Activated CD8-positive, alpha-beta memory T cell treated with anti-CD3 and anti-CD28 coated beads, Interleukin-2, amount 50 U/mL, for 1 hour (primary cell): ENCODE measurements at regions not wholly inside any gene's neighbourhood (a gene's known extent, or its start where the extent isn't known, plus 50 kb on each side); places are given as distances from the start of the nearest gene placed in this dataset.

Source experiments
- DNase-seq: peaks from one replicate; pipeline ENCODE4 v3.0.0-alpha.2; 2020; ENCODE audit errors: extremely low read depth

DNA sequence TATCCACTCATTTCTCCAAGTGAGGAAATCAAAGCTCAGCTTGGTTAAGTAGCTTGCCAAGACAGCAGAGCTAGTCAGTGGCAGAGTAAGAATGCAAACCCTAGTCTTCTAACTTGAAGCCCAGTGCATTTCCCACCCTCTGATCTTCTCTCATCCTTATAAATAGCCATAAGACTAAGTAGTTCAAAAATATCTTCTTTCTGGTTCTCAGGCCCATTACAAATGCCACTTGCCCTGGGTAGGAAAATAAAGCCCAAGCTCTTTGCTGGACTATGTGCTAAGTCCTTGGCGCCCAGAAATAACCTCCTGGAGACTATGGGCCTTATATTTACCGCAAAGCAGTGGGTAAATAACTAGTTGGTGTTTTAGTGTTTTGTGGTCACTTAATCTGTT, 505.8 kb downstream of the PLPP3 start:
- DNase-seq, result no peak

GRCh38 chr1:56073206-56073605, 506.2 kb downstream of the PLPP3 start:
- no peak for DNase-seq

- no peak for DNase-seq
Observed at GRCh38 chr1:56072310-56072709, 507.1 kb downstream of the PLPP3 start.

DNA sequence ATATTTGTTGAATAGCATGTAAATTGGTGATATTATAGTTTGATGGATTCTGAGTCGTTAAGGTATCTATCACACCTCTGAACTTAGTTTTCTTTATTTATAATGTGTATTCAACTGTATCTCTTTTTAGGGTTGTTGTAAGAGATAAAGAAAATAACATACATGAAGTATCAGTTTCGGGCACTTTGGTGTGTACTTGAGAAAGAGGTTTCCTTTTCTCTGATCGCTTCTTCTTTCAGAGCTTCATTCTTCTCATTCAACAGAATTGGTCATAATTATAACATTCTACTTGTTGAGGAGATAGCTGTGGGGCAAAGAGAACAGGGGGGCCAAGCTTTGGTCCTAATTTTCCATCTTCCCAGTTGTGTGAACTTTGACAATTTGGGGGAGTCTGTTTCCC, 508.0 kb downstream of the PLPP3 start:
- no peak for DNase-seq

GRCh38 chr1:56070601-56071000, 508.8 kb downstream of the PLPP3 start:
- DNase-seq, result no peak

DNA sequence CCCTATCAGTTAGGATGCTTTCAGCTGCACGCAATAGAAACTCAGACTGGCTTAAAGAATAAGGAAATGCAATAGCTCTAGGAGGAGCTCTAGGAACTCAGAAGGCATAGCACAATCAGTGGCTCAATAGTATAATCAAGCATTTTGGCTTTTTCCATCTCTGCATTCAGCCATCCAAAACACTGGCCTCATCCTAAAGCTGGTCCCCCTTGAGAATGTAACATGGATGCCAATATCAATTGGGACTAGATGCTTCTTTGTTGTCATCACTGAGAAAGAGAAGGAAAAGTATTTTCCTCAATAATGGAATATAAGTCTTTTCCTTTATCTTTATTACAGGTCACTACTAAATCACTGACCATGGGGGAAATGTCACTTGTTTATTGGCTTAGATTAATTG, 509.5 kb downstream of the PLPP3 start:
- DNase-seq, result no peak

GRCh38 chr1:56068908-56069307, 510.5 kb downstream of the PLPP3 start:
- DNase-seq, result no peak

DNA sequence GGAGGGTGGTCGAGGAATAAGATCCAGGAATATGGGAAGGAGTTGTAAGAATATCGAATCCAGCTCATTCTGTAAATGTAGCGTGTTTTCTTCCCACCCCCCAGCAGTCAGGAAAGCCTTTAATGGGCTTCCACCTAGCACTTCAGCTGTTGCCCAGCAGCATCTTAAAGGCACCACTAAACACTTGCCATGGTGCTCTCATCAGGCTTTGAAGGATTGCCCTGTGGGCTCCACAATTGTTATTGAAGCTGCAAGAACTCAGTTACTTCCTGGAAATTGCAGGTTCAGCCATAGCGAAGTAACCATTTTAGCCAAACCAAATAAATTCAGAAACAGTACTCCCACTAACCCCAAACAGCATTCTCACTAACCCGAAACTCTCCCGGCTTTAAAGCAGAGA, 511.2 kb downstream of the PLPP3 start:
- DNase-seq, result no peak

- DNase-seq, result no peak
Observed at GRCh38 chr1:56065729-56066128, 513.6 kb downstream of the PLPP3 start.

- no peak for DNase-seq
Observed at GRCh38 chr1:56064705-56065104, 514.7 kb downstream of the PLPP3 start.

DNA sequence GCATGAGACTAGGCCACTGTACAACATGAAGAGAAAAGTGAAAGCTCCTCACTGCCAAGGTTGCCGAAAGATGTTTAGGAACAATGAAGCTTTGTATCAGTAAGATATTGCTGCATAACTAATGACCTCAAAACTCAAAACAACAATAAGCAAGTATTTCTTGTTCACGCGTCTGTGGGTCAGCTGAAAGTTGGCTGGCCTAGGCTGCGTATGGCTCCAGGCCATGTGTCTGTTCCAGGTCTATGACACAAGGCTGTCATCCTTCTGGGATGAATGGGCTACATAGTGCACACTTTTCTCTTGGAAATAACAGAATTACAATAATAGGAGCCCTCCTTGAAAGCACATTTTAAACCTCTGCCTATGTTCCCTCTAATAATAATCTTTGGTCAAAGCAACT, 515.9 kb downstream of the PLPP3 start:
- DNase-seq, result no peak

DNA sequence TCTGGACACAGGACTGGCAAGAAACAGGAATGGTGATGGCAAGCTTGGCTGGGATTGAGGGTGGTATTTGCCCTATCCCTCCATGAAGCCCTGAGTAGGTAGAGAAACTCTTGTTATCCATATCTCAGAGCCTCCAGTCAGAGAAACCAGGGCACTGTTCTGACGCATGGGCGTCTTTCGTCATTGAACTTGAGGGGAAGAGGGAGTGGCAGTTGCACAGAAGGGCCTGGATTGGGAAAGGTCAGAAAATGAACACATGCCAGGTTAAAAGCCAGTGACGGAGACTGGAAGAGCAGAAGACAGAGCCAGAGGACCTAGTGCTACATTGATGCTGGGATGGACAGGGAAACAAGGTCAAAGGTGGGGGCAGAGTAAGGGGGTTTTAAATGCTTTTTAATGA, 516.7 kb downstream of the PLPP3 start:
- no peak for DNase-seq

GRCh38 chr1:56061824-56062223, 517.5 kb downstream of the PLPP3 start:
- DNase-seq, result no peak

DNA sequence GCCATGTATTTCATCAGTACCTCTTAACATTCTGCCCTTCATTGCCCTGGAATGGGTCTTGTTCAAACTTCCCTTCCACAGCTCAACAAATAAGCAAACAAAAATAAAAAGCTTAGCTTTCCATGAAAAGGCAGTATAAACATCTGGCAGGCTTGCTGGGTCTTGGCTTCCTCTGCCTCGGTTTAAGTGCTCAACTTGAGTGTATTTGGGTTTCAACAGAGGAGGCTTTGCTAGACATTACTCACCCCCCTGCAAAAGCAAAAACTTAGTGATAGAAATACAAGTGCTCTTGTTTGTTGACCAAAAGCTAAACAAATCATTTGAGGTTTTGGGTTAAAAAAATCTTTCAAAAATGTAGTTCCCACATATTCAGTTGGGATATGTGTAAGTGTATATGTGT, 518.5 kb downstream of the PLPP3 start:
- DNase-seq, result no peak

- DNase-seq, result no peak
Observed at GRCh38 chr1:56057466-56058405, 521.6 kb downstream of the PLPP3 start.

- no peak for DNase-seq
Observed at GRCh38 chr1:56056438-56057287, 522.7 kb downstream of the PLPP3 start.

GRCh38 chr1:56054959-56055358, 524.4 kb downstream of the PLPP3 start:
- DNase-seq, result no peak

- no peak for DNase-seq
Observed at GRCh38 chr1:56052041-56052440, 527.3 kb downstream of the PLPP3 start.

- DNase-seq, result no peak
Observed at GRCh38 chr1:56050911-56051310, 528.5 kb downstream of the PLPP3 start.

- DNase-seq, result no peak
Observed at GRCh38 chr1:56045477-56045876, 533.9 kb downstream of the PLPP3 start.

GRCh38 chr1:56045062-56045461, 534.3 kb downstream of the PLPP3 start:
- DNase-seq, result no peak

- no peak for DNase-seq
Observed at GRCh38 chr1:56036479-56036878, 542.9 kb downstream of the PLPP3 start.
